NT2/D1 (cell line): ENCODE measurements at regions not wholly inside any gene's neighbourhood (a gene's known extent, or its start where the extent isn't known, plus 50 kb on each side); places are given as distances from the start of the nearest gene placed in this dataset.

Experiments
- SUZ12 ChIP-seq: IDR thresholded peaks from 2 replicates; pipeline ENCODE4 v1.6.1; 2011; ENCODE audit not compliant: insufficient read length, insufficient read depth; ENCODE audit errors: extremely low read depth
- YY1 ChIP-seq: IDR thresholded peaks from 2 replicates; pipeline ENCODE4 v1.6.1; 2011; ENCODE audit not compliant: insufficient read length, insufficient read depth
- ZNF274 ChIP-seq: IDR thresholded peaks from 2 replicates; pipeline ENCODE4 v1.6.1; 2011; ENCODE audit warnings: mild to moderate bottlenecking, low read depth, low read length

- no peak for TF ChIP-seq SUZ12
- TF ChIP-seq ZNF274: no peak
- no peak for TF ChIP-seq YY1
Measured at GRCh38 chr5:35373249-35373648, 143.0 kb upstream of the PRLR start.
